GM23248 (cell line): ENCODE measurements at regions not wholly inside any gene's neighbourhood (a gene's known extent, or its start where the extent isn't known, plus 50 kb on each side); places are given as distances from the start of the nearest gene placed in this dataset.

Source experiments
- DNase-seq: peaks from one replicate; pipeline ENCODE4 v3.0.0-alpha.2; 2015
- H2AFZ ChIP-seq: fragments of 200-600 bp; sonication (generic); 2 replicates; pipeline ENCODE4 v1.6.1; 2016; ENCODE audit warnings: antibody characterized with exemption
- H3F3A ChIP-seq: fragments of 200-600 bp; sonication (generic); 2 replicates; pipeline ENCODE4 v1.6.1; 2016; ENCODE audit warnings: mild to moderate bottlenecking, antibody characterized with exemption, mixed run types; ENCODE audit not compliant: insufficient read depth
- H3K27ac ChIP-seq: fragments of 200-600 bp; sonication (generic); 2 replicates; pipeline ENCODE4 v1.5.1; 2016; ENCODE audit warnings: mild to moderate bottlenecking
- H3K27me3 ChIP-seq: fragments of 200-600 bp; sonication (generic); replicated peaks from 2 replicates; pipeline ENCODE4 v1.6.1; 2016; ENCODE audit warnings: mild to moderate bottlenecking; ENCODE audit not compliant: insufficient read depth
- H3K36me3 ChIP-seq: fragments of 200-600 bp; sonication (generic); 2 replicates; pipeline ENCODE4 v1.6.1; 2016; ENCODE audit warnings: low read depth, mild to moderate bottlenecking
- H3K4me1 ChIP-seq: fragments of 200-600 bp; sonication (generic); 2 replicates; pipeline ENCODE4 v1.6.1; 2016; ENCODE audit warnings: mild to moderate bottlenecking; ENCODE audit not compliant: insufficient read depth
- H3K4me2 ChIP-seq: fragments of 200-600 bp; sonication (generic); one replicate; pipeline ENCODE4 v1.6.1; 2016; ENCODE audit warnings: mild to moderate bottlenecking; ENCODE audit not compliant: unreplicated experiment
- H3K4me3 ChIP-seq: fragments of 200-600 bp; sonication (generic); 2 replicates; pipeline ENCODE4 v1.5.1; 2016; ENCODE audit warnings: mild to moderate bottlenecking
- H3K79me2 ChIP-seq: fragments of 200-600 bp; sonication (generic); 2 replicates; pipeline ENCODE4 v1.6.1; 2016; ENCODE audit warnings: mild to moderate bottlenecking; ENCODE audit not compliant: insufficient read depth
- H3K9ac ChIP-seq: fragments of 200-600 bp; sonication (generic); 2 replicates; pipeline ENCODE4 v1.6.1; 2016; ENCODE audit warnings: mild to moderate bottlenecking
- H3K9me2 ChIP-seq: fragments of 200-600 bp; sonication (generic); 2 replicates; pipeline ENCODE4 v1.6.1; 2016; ENCODE audit warnings: mixed run types, mild to moderate bottlenecking, moderate library complexity; ENCODE audit not compliant: insufficient read depth
- H3K9me3 ChIP-seq: fragments of 200-600 bp; sonication (generic); one replicate; pipeline ENCODE4 v1.6.1; 2017; ENCODE audit warnings: low read depth
- H4K20me1 ChIP-seq: fragments of 200-600 bp; sonication (generic); 2 replicates; pipeline ENCODE4 v1.6.0; 2016; ENCODE audit not compliant: insufficient read depth
- EZH2 ChIP-seq: fragments of 200-600 bp; sonication (generic); IDR thresholded peaks from 2 replicates; pipeline ENCODE4 v1.6.1; 2018; ENCODE audit warnings: antibody characterized with exemption, mild to moderate bottlenecking; ENCODE audit not compliant: insufficient read depth, poor library complexity, severe bottlenecking
- EZH2phosphoT487 ChIP-seq: fragments of 200-600 bp; sonication (generic); IDR thresholded peaks from 2 replicates; pipeline ENCODE4 v1.6.1; 2018; ENCODE audit warnings: antibody characterized with exemption, moderate library complexity, mild to moderate bottlenecking, low read depth; ENCODE audit not compliant: insufficient read depth
- WGBS, 2 experiments: methylation state at CpG; one replicate each; pipeline ENCODE4 v1.1.6; 2015 to 2017; ENCODE audit warnings: low lambda C conversion rate in 2 of 2, low coverage in 1 of 2; ENCODE audit errors: missing lambda C conversion rate in 2 of 2; 5-methylcytosine and 5-hydroxymethylcytosine counted together
- in situ Hi-C: fragments of 300-500 bp; cut with MboI; formaldehyde crosslinking; loops from 2 replicates; pipeline ENCODE4 v1.15.0; 2020

DNA sequence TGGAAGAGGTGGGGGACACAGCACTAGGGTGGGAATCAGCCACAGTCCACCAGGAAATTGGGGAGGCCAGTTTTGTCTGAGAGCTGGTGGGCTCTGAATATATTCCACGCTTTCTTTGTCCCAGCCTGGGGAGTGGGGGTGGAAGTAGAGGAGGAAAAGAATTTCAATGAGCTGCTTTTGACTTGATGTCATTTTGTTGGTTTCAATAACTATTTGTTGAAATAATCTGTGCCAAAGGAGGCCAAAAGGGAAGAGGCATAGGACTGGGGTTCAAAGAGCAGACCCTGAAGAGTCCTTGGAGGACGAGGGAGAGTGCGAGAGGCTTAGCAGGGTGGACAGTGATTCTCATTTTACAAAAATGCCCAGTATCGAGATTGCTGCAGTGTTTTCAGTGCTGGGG, 262.3 kb downstream of the SHQ1 start:
- Histone ChIP-seq H4K20me1 (no peaks in the 10 kb centered on the region), H3K79me2 (no peaks in the 10 kb centered on the region), H3K4me3 (no peak overlapping the region), H3K9me3 (no peaks in the 10 kb centered on the region), H3K4me2 (no peak overlapping the region), H3F3A (0 out of 2 replicates have a peak, but pooled peaks cover 3% of the 10 kb centered on the region), H3K9ac (no peak overlapping the region), H3K27me3 (no peaks in the 10 kb centered on the region), H3K27ac (no peak overlapping the region), H3K9me2 (no peaks in the 10 kb centered on the region), H3K36me3 (no peaks in the 10 kb centered on the region), H3K4me1 (peaks cover 4% of the 10 kb centered on the region), H2AFZ (no peak overlapping the region)
- 86 to 89% methylated on average over 4 of the region's 4 CpGs for WGBS, 2 experiments
- TF ChIP-seq EZH2 (no peak), EZH2phosphoT487 (no peak)
- no peak for DNase-seq
- in situ Hi-C loops, result no loop called here

DNA sequence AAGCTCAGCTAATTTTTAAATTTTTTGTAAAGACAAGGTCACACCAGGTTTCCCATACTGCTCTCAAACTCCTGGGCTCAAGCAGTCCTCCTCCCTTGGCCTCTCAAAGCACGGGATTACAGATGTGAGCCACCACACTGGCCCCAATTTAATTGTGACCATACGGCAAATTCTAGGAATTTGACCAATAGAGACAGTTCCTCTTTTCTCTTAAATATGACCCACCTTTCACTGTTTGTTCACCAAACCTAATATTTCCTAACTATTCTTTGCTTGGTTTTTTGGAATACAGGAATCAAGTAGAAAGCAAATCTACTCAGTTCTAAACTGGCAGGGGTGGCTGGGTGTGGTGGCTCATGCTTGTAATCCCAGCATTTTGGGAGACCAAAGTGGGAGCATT, 264.0 kb downstream of the SHQ1 start:
- H3F3A ChIP-seq, result no peaks in the 10 kb centered on the region
- in situ Hi-C loops, result no loop called here
- no peaks in the 10 kb centered on the region for H3K4me1 ChIP-seq
- TF ChIP-seq EZH2 (no peak), EZH2phosphoT487 (no peak)
- 64 to 67% methylated on average over 2 of the region's 2 CpGs for whole genome bisulfite sequencing, 2 experiments
- H3K9ac ChIP-seq, result no peak overlapping the region
- H3K9me2 ChIP-seq, result no peaks in the 10 kb centered on the region
- no peak overlapping the region for H2AFZ ChIP-seq
- no peak overlapping the region for H3K4me3 ChIP-seq
- no peaks in the 10 kb centered on the region for H4K20me1 ChIP-seq
- no peaks in the 10 kb centered on the region for H3K9me3 ChIP-seq
- no peak overlapping the region for H3K4me2 ChIP-seq
- no peaks in the 10 kb centered on the region for H3K79me2 ChIP-seq
- no peaks in the 10 kb centered on the region for H3K27me3 ChIP-seq
- no peak for DNase-seq
- no peaks in the 10 kb centered on the region for H3K36me3 ChIP-seq
- no peak overlapping the region for H3K27ac ChIP-seq

DNA sequence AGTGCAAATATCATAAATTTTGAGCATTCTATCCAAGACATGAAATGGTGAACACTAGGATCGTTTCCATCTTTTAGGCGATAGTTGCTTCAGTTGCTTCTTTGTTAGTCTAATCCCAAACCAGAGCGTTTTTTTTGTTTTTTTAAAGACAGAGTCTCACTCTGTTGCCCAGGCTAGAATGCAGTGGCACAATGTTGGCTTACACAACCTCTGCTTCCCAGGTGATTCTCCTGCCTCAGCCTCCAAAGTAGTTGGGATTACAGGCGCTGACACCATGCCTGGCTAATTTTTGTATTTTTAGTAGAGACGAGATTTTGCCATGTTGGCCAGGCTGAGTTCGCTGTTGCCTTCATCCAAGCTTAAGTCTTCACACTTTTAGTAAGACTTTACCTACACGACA, 265.3 kb downstream of the SHQ1 start:
- TF ChIP-seq EZH2 (no peak), EZH2phosphoT487 (no peak)
- H3K79me2 ChIP-seq, result no peaks in the 10 kb centered on the region
- in situ Hi-C loops, result no loop called here
- no peaks in the 10 kb centered on the region for H3F3A ChIP-seq
- H3K27ac ChIP-seq, result no peak overlapping the region
- no peaks in the 10 kb centered on the region for H3K9me3 ChIP-seq
- H4K20me1 ChIP-seq, result no peaks in the 10 kb centered on the region
- H2AFZ ChIP-seq, result no peak overlapping the region
- H3K4me2 ChIP-seq, result no peak overlapping the region
- no peak for DNase-seq
- WGBS, 2 experiments, result 75 to 80% methylated on average over 7 of the region's 7 CpGs
- no peaks in the 10 kb centered on the region for H3K36me3 ChIP-seq
- H3K4me3 ChIP-seq, result no peak overlapping the region
- H3K9me2 ChIP-seq, result no peaks in the 10 kb centered on the region
- H3K27me3 ChIP-seq, result no peaks in the 10 kb centered on the region
- H3K4me1 ChIP-seq, result no peaks in the 10 kb centered on the region
- H3K9ac ChIP-seq, result no peak overlapping the region

DNA sequence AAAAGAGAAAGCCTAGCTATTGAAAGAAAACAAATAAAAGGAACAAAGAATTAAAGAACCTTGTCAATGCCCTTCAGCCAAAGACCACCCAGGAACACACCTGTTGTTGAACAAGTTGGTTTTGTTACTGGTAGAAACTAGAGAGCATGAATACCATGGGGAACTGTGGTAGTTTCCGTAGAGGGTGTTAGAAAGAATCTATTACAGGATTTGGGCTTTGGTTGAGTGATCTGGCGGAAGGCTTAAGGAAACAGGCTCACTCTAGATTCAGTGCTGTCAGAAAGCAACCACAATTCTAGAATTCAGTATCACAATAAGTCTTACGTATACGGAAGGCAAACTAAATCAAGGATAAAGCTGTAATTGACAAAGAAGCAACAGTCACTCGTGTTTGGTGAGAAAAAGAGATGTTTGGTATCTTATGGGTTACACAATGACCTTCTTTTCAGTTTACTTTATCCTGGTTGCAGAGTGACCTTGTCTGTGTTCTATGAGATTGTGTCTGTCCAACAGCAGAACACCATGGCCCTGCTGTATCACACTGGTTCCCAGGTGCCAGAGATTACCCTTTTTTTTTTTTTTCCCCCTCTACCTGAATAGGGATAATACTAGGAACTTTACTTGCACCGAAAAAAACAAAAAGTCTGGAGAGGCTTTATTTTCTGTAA, 265.9 kb downstream of the SHQ1 start:
- no peaks in the 10 kb centered on the region for H3K9me2 ChIP-seq
- H3K27ac ChIP-seq, result no peak overlapping the region
- no peaks in the 10 kb centered on the region for H4K20me1 ChIP-seq
- no peaks in the 10 kb centered on the region for H3K36me3 ChIP-seq
- WGBS, 2 experiments, result 76 to 78% methylated on average over 6 of the region's 6 CpGs
- DNase-seq, result no peak
- no peaks in the 10 kb centered on the region for H3K79me2 ChIP-seq
- H2AFZ ChIP-seq, result no peak overlapping the region
- no peaks in the 10 kb centered on the region for H3K9me3 ChIP-seq
- no peak for TF ChIP-seq EZH2
- TF ChIP-seq EZH2phosphoT487, result no peak
- H3K4me1 ChIP-seq, result no peaks in the 10 kb centered on the region
- H3K4me2 ChIP-seq, result no peak overlapping the region
- in situ Hi-C loops, result no loop called here
- H3F3A ChIP-seq, result no peaks in the 10 kb centered on the region
- H3K9ac ChIP-seq, result no peak overlapping the region
- no peak overlapping the region for H3K4me3 ChIP-seq
- H3K27me3 ChIP-seq, result no peaks in the 10 kb centered on the region

DNA sequence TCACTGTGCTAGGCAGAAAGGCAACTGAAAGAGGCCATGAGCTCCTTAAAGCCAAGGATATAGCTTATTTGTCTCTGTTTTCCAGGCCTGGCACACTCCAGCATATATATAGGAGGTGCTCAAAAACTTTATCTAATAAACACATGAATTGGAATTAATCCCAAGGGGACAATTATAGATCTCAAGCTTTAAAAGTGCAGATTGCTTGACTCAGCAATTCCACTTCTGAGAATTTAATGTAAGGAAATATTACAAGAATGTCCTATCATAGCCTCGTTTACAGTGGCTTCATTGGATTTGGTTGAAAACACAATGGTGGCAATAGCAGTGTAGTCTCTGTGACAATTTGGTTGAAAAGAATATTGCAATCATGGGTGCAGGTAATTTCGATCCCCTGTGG, 267.3 kb downstream of the SHQ1 start:
- WGBS, 2 experiments, result 67 to 79% methylated on average over 2 of the region's 2 CpGs
- Histone ChIP-seq H3F3A (no peaks in the 10 kb centered on the region), H3K4me3 (no peak overlapping the region), H2AFZ (no peak overlapping the region), H3K36me3 (no peaks in the 10 kb centered on the region), H3K9me2 (no peaks in the 10 kb centered on the region), H3K79me2 (no peaks in the 10 kb centered on the region), H3K4me1 (no peaks in the 10 kb centered on the region), H3K27me3 (no peaks in the 10 kb centered on the region), H3K4me2 (no peak overlapping the region), H3K27ac (no peak overlapping the region), H4K20me1 (no peaks in the 10 kb centered on the region), H3K9ac (no peak overlapping the region), H3K9me3 (no peaks in the 10 kb centered on the region)
- in situ Hi-C loops, result no loop called here
- TF ChIP-seq EZH2 (no peak), EZH2phosphoT487 (no peak)
- DNase-seq, result no peak
